ENCODE measurements at regions not wholly inside any gene's neighbourhood (a gene's known extent, or its start where the extent isn't known, plus 50 kb on each side); places are given as distances from the start of the nearest gene placed in this dataset.
A peak's percentile ranks its signal among the peaks of the same experiment; 100 is the strongest.

DNA sequence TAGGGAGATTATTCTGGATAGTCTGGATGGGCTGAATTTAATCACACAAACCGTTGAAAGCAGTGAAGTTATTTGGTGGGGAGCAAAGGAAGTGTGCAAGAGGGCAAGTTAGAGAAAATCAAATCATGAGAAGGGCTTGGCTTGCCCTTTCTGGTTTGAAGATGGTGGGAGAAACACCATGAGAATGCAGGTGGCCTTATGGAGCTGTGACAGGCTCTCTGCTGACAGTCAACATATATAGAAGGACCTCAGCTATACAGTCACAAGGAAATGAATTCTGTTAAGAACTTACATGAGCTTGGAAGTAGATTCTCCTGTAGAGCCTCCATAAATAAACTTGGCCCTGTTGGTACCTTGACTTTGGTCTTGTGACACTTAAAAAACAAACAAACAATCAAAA lies 72.3 kb downstream of the GMNC start:
- DNase-seq, result no peak

DNA sequence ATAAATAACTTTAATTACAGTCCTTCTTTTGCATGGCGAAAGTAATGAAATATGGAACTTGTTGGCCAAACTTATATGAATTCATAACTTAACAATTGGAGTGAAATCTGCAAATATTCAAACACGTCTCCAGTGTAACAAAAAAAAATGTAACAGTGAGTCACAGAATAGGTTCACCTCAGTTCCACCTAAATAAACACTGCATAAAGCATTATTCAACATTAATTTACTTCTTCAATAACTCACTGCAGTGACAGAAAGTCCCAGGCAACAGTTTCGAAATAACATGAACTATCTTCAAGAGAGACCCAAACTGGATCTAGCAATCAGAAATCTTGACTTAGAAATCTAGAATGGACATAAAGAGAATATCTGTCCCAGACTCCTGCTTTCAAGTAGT lies 75.6 kb downstream of the GMNC start:
- no peak for DNase-seq

DNA sequence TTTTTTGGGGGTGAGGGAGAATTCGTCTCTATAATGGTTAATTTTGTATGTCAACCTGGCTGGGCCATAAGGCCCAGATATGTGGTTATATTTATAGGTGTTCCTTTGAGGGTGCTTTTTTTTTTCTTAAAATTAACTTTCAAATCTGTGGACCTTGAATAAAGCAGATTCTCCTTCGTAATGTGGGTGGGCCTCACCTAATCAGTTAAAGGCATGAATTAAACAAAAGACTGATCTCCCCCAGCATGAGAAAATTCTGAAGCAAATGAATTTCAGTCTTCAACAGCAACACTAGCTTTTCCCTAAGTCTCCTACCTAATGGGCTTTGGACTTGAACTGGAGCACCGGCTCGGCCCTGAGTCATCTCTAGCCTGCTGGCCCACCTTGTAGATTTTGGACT lies 77.4 kb downstream of the GMNC start:
- DNase-seq, result no peak

DNA sequence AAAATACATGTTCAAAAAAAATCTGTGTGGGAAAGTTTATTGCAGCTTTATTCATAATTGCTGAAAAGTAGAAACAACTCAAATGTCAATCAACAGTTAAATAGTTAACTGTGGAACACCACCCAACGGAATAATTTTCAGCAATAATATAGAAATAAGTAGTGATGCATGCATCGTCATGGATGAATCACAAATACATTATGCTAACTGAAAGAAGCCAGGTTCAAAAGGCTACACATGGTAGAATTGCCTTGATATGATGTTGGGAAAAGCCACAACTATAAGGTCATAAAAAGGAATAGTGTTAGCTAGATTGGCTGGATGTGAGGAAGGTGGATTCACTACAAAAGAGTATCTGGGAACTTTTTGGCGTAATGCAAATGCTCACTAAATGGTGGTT lies 82.0 kb downstream of the GMNC start:
- DNase-seq, result peak; percentile 5

DNA sequence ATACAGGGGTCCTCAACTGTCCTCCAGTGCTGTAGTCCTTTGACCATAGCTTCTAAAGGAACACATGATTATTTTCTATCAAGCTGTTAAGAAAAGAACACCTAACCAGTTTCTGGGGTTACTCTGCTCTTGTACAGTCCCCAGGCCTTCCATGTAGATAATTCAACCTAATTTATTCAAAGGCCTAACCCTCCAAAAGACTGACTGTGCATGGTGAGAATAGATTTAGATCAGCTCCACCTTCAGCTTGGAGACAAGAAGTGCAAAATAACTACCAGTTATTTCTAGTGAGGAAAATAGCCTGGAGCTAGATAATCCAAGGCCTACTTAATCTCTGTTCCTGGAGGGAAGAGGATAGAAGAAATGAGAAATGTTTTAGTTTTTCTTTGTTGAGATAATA lies 87.9 kb downstream of the GMNC start:
- no peak for DNase-seq

DNA sequence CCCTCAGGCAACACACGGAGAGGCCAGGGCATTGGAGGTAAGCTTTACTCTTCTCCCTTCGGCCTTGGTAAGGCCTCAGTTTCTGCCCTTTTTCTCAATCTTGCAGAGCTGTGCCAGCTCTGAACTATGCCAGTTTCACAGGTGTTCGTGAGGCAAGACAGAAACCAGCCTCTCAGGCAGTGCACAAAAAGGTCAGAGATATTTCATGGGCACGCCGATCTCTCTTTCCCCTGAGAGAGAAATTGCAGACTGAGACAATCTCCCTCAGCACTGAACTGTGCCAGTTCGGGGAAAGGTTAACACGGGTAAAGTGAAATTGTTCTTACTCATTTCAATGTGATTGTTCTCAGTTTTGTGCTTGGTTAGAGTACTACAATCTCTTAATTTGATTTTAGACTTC lies 88.5 kb downstream of the GMNC start:
- no peak for DNase-seq

DNA sequence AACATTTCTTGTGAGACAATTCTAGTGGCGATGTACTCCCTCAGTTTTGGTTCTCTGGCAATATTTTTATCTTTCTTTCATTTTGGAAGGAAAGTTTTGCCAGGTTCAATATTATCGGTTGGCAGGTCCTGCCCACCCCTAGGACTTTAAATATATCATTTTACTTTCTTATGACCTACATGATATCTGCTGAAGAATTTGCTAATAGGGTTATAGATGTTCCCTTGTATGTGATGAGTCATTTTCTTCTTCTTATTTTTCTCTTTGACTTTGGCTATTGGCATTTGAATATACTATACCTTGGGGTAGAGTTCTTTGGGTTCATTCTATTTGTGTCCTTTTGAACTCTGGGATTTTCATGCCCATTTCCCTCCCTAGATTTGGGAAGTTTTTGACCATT lies 89.7 kb downstream of the GMNC start:
- no peak for DNase-seq

DNA sequence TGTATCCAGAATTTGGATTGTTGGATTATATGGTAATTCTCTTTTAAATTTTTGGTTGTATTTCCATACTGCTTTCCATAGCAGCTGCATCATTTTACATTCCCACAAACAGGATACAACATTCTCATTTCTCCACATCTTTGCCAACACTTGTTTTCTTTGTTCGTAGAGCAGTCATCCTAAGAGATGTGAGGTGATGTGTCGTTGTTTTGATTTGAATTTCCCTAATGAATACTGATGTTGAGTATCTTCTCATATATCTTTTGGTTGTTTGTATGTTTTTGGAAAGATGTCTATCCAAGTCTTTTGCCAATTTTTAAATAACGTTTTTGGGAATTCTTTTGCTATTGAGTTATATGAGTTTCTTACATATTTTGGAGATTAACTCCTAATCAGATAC lies 93.6 kb downstream of the GMNC start:
- DNase-seq, result no peak

DNA sequence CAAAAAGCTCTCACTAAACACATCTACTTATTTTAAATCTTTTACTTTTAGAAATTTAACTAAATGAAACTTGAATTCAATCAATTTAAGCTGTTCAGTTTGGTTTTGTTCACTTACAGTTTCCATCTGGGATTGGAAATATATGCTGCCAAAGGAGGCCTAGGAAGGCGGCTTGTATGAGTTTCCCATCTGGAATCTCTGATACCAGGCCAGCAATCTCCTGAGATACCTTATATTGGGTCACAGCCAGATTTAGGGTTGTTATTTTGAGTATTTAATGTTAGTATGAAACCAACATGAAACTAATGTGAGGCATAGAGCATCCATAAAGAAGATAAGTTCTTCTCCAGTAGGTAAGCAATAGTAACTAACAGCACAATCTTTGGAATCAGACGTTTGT lies 94.6 kb downstream of the GMNC start:
- DNase-seq, result no peak

DNA sequence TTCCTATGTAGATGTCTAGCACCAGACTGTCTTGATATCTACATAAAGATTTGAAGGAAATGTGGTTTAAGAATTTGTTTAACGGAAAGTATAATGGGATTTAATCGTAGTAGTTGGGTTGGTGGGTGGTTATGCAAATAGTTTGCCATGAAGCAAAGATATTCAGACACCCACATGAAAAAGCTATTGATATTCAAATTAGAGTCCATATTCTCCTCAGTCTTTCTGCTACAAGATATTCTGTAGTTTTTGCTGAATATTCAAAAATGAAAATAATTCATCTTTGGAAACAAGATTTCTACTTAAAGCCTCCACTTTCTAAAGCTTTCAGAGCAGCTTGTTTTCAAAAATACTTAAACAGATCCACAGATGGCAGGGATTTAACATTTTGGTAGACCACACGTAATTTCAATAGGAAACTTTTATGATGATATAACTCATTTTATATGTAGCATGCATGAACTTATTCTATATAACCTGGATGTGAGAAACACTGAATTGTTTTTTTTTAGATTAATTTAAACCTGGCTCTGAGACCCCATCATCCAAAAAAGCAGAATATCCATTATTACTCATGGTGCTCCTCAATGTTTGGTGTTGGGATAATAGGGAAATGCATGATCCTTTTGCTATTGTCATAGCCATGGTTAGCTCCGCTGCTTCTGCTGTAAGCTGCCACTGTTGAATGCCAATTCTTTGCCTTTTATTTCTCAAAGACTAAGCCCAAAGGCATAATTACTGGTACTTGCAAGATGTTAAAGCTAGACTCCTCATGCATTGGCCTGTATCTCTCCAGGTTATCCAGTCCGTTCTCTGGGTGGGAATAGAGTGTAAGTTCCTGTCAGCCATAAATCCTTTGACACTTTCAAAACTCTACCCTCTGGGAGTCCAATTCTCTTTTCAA lies 98.0 kb downstream of the GMNC start:
- DNase-seq, result no peak

DNA sequence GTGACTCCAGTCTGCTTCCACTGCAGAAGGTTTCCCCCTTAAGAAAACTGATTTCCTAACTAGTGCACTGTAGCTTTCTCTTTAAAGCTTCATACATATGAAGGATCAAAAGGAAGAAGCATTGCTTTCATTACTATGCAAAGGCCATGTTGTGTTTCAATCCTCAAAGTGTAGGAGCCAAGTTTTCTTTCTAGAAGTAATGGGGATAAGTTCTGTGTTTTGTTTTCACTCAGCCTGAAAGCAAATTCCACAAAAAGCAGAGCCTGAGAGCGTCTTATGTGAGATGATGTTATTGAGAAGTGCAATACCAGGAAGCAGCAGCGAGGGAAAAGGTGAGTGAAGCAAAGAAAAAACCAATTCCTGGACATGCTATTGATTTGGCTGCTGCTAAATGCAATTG lies 99.7 kb downstream of the GMNC start:
- DNase-seq, result no peak

DNA sequence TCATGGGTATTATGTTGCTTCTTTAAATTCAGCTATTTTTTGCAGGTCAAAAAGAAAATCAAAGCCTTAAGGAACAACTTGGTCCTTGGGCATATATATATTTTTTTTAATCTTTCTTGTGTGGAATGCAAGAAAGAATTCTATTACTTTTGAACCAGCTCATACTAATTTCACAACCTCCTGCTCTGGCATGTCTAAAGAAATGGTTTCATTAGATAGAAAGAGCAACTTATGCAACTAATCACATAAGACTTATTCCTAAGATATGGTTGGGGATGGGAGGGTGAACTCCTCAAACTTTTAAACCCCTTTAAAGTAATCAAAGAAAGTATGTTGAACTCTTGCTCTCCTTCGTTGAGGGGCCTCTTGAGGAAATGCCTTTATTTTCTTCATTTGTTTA lies 114.9 kb downstream of the GMNC start:
- DNase-seq, result peak; percentile 5

DNA sequence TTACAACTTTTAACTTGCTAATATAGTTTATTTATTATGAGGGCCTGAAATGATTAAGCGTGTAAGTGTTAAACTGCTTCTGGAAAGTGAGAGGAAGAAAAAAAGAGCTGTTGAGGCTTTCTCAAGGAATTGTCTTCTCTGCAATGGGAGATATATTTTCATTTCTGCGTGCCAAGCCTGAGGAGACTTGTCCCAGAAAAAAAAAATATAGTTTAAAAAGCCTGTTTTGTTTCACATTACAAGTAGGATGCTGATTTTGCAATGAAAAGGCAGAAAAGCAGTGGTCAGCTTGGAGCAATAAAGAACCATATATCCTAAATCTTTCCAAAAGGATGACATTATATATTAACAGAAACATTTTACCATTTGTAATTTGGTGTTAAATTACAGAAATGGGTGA lies 115.5 kb downstream of the GMNC start:
- no peak for DNase-seq

DNA sequence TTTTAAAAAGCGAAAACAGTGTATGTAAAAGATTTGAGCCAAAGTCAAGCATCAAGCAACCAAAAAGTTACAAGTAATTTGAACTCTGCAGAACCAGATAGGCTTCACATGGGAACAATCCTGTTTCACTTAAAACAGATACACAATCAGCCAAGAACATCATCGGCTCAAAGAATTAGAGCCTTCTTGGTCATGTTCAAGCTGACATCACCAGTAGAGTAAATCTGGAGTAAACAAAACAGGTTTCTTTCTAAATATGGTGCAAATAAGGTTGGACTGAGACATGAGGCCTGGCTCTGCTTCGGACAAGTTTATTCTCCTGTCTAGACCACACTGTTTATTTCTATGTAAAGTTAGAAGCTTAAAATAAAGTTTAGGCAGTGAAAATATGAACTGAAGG lies 116.0 kb downstream of the GMNC start:
- peak; percentile 2 for DNase-seq

DNA sequence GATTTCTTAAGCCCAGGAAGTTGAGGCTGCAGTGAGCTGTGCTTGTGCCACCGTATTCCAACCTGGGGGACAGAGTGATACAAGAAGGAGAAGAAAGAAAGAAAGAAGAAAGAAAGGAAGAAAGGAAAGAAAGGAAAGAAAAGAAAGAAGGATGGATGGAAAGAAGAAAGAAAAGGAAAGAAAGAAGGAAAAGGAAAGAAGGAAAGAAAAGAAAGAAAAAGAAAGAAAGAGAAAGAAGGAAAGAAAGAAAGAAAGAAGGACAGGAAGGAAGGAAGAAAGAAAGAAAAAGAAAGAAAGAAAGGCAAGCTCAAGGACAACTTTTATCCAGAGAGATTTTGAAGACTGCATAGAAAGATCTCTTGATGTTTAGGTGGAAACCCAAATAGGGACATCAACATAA lies 120.7 kb downstream of the GMNC start:
- no peak for DNase-seq

DNA sequence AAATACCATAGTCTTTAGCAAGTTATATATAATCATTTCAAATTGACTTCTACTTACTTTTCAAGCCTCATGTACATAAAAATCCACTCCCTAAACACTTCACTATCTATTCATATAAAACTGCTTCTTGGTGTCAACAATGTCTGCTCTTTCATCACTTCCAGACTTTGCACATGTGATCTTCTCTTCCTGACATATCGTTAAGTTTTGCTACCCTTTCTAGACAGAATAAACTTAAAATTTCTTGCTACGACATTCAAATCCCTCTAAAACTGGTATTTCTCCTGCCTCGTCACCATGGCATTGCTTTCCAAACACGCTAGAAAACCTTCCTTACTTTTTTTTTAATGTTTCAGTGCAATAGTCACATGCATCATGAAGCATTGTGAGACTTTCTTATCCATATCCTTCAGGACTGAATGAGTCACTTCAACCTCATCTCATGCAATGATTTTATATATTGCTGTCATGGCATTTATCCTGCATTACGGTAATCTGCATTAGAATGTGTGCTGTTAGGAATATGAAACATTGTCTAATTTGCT lies 122.8 kb downstream of the GMNC start:
- DNase-seq, result peak; percentile 32

DNA sequence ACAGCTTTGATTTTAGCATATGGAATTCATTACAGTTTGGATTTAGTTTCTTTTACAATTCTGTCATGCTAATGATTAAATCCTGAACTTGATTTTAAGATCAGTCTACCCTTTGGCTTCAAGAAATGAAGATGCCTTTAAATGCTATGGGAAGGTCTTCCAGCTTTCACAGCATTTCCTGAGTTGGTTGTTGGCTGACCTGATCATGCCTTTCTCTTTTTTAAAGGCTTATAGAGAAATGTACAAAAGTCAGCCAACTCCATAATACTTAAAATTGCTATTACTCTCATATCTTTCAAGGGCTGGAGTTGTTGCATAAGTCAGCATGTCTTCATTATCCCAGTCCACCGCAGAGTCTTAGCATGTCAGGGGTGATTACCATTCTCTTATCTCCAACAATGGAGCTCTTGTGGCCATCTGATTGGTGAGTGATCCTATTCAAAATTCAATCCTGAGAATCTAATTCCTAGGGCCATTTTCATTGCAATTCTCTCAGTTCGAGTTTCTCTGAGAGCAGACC lies 123.8 kb downstream of the GMNC start:
- DNase-seq, result no peak

DNA sequence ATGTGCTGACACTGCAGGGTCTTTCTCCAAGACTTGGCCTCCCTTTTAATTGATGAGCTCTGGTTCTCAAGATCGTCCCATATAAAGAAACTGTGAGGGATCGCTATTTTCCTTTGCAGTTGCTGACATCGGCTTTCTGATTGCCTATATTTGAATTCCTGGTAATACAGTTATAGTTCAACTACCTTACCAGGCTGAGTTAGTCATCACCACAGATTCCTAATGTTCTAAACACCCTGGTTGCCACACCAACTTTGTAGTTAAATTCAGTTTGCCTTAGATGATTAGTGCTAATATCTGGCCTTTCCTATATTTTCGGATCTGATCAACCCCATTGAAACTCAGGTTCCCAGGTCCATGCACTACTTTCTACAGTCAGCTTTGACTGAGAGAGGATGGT lies 125.0 kb downstream of the GMNC start:
- DNase-seq, result no peak

DNA sequence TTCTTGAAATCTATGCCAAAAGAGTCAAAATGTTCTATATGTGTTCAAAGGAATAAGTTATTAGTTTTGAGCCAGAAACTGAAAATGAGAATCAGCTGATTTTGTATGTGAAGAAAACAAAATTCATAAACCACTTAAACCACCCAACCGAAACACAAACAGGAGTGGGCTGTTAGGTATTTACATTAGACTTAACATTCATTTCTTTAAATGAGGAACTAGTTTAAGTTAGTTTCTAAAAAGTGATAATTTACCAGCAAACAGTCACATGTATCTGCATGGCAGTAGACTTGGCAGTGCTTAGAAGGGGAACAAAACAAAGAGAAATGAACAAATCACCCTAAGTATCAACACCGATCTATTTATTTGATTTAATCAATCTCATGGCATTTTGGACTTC lies 128.0 kb downstream of the GMNC start:
- no peak for DNase-seq

DNA sequence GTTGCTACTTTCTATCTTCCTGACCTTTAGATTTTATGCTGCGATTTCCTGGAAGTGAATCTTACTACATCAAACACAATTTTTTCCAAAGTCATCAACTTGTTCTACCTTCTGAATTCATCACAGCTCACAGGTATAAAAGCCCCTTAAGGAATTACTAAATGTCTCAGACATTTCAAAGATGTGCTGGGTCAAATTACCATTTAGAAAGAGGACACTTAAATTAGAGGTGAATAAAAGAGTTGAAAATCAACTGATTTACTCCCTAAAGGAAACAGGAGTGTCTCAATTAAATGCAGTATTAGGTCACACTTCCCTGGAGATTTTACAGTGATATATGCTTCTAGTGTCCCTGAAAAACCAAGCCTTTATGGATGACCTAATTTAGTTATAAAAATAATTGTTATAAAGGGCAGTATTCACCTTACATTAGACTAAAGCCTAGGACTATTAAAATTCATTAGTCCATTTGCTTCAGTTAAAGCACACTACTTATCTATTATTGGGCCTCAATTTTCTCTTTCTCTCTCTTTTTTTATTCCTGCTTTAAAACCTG lies 128.8 kb downstream of the GMNC start:
- DNase-seq, result no peak

DNA sequence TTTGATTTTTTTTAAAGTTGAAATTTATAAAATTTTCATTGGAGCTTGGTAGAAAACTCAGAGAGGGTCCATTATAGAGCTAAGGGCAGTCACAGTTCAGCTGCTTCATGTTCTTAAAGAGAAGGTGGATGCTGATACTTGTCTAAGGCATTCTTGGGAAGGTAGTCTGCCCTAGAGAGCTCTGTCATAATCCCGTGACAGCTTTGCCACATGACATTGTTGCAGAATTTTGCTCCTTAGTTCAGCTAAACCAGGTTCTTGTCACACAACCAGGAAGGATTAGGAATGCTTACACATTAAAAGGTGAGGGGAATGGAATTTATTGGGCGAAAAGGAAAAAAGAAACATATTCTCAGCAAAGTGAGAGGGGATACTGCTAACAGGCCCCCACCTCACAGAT lies 130.9 kb downstream of the GMNC start:
- no peak for DNase-seq

DNA sequence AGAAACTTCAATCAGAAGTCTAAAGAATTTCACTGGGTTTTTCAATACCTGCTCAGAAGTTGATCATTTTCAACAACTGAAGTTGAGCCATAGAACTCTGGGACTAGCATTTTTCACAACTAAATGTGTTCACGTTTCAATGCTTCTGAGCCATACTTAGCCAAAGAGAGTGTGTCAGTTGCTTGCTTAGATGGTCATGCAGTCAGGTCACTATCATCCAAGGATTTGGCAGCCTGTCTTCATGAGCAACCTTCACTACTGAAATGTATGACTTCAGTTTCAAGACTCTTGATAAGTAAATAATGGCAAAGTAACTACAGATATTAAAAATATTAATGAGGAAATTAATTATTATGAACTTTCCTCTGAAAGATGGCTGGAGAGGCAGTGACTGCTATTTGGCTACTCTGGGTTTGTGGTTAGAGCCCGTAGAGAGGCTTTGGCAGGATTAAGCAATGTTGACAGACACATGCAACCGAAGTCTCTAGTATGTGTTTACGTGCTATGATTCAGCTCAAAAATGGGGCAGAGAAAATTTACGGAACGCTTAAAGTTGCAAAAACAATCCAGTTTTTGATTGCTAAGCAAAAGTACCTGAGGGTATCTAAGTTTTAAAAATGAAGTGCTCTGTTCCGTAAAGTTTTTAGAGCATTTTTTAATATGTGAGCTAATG lies 133.8 kb downstream of the GMNC start:
- DNase-seq, result peak; percentile 34

DNA sequence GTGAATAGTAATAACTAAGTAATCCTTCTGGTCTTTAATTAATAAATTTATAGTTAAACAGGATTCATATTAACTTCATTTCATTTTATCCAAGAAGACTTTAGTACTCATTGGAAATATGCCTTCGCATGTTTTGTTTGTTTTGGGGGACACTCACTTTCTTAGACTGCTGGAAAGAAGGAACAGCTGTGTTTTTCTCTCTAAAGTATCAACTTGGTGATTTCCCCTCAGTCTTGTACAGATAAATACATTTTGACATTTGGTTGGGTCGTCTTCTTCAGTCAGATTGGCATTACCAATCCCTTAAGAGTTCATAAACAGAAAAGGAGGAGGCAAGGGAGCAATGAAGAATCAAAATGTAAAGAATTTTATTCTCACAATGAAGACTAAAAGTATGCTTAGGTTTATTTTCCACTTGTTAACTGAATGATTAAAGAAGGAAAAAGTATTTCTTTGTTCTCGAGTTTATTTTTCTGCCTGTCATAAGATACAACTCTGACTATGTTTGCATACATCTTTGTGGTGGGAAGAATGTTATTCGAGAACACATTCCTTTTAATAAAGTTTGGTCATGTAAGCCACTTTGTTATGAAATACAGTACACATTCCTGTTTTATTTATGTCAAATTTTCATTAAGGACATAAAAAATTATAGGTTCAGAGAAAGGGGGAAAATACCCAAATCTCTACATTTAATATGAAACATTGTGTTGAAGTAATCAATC lies 140.2 kb downstream of the GMNC start:
- DNase-seq, result peak; percentile 9

Data from HCEC 1CT (cell line).